Pancreas (tissue), 10 donors: ENCODE measurements at regions not wholly inside any gene's neighbourhood (a gene's known extent, or its start where the extent isn't known, plus 50 kb on each side); places are given as distances from the start of the nearest gene placed in this dataset.
"Not testable (repeated sequence)": the region's sequence is repeated elsewhere in the genome, so short reads cannot be mapped to it uniquely, and the experiment has no call there.

Experiments
- ATAC-seq, 4 donors: fragments of 200-7000 bp; cut with Tn5 transposase; one replicate each; pipeline versions ENCODE4 v1.8.0 to v1.9.1; 2020; ENCODE audit warnings: mild to moderate bottlenecking in 4 of 4, moderate library complexity in 4 of 4
- DNase-seq, 6 donors: peaks; one replicate each; pipeline ENCODE4 v3.0.0-alpha.2; 2020
- FAIRE-seq: peaks from 2 replicates; lab custom pipeline; 2012; peaks lifted over from hg19 to GRCh38; lab: Jason Lieb, UNC
- H3K27ac ChIP-seq, 4 donors: fragments of 200-600 bp; sonication (generic); 1 replicate in 3 of 4; 2 replicates in 1 of 4; pipeline versions ENCODE4 v1.5.0 to v1.8.0; 2020
- H3K27me3 ChIP-seq, 4 donors: fragments of 200-600 bp; one replicate each; pipeline ENCODE4 v1.8.0; 2021
- H3K36me3 ChIP-seq, 3 donors: fragments of 200-600 bp; sonication (generic) in 1 of 3; one replicate each; pipeline versions ENCODE4 v1.5.0 to v1.8.0; 2020 to 2021
- H3K4me1 ChIP-seq, 3 donors: fragments of 200-600 bp; one replicate each; pipeline ENCODE4 v1.8.0; 2021
- H3K4me3 ChIP-seq, 4 donors: fragments of 200-600 bp; sonication (generic) in 2 of 4; one replicate each; pipeline versions ENCODE4 v1.5.0 to v1.8.0; 2020 to 2021
- H3K9me3 ChIP-seq, 4 donors: fragments of 200-600 bp; one replicate each; pipeline ENCODE4 v1.8.0; 2021
- CTCF ChIP-seq, 4 donors: fragments of 200-600 bp; sonication (generic) in 3 of 4; IDR thresholded peaks; one replicate each; pipeline versions ENCODE4 v1.5.0 to v1.8.0; 2021; ENCODE audit warnings: antibody characterized with exemption in 4 of 4
- WGBS, 2 donors: extraction: QIAGEN DNeasy Blood & Tissue Kit; methylation state at CpG; one replicate each; pipeline ENCODE4 v1.1.7; 2013; 5-methylcytosine and 5-hydroxymethylcytosine counted together
- intact Hi-C, 3 donors: fragments of 100-400 bp; cut with DNase I; formaldehyde crosslinking; loops; one replicate each; pipeline versions ENCODE4 v1.11.1 to v1.14.2; 2022
- donor health status: healthy with polysubstance abuse.
- donor health status: DM: no; HTN: no; CAD: no; lungs with moderate emphysema.
- donor health status: DM: no; HTN: no; CAD: no.
- donor health status: control.
- donor health status: control.
- donor health status: Bipolar disorder and iron deficiency.
- donor health status: DM: yes; HTN: yes; CAD: no.
- donor health status: DM: no; HTN: no; CAD: no.
- donor health status: DM: no; HTN: no; CAD: no.
- donor health status: DM: yes; HTN: yes; CAD: no.

GRCh38 chr17:72191921-72192799 lies 71.3 kb downstream of the SOX9 start:
- no peak for TF ChIP-seq CTCF (IDR thresholded peaks at IDR 0.05)
- 75 to 82% methylated on average over 11 of the region's 11 CpGs for WGBS, 2 donors
- H3K4me1 ChIP-seq: no peaks in the 10 kb centered on the region
- H3K9me3 ChIP-seq: no peaks in the 10 kb centered on the region
- no peak overlapping the region for H3K4me3 ChIP-seq
- FAIRE-seq (no peak), DNase-seq (no peak), ATAC-seq (peak in 3 of 4 donors; percentile 36 to 57 (median 52))
- intact Hi-C loops: no loop called here
- no peaks in the 10 kb centered on the region for H3K36me3 ChIP-seq
- no peaks in the 10 kb centered on the region for H3K27me3 ChIP-seq
- H3K27ac ChIP-seq: no peak overlapping the region

- Histone ChIP-seq H3K27ac (no peak overlapping the region), H3K27me3 (no peaks in the 10 kb centered on the region), H3K36me3 (no peaks in the 10 kb centered on the region), H3K4me3 (no peak overlapping the region), H3K4me1 (no peaks in the 10 kb centered on the region), H3K9me3 (no peaks in the 10 kb centered on the region)
- TF ChIP-seq CTCF (IDR thresholded peaks at IDR 0.05): no peak
- DNase-seq (no peak), FAIRE-seq (no peak), ATAC-seq (peak in 1 of 4 donors; percentile 22)
- intact Hi-C loops: no loop called here
- WGBS, 2 donors: 71 to 85% methylated on average over 4 of the region's 4 CpGs
Measured at GRCh38 chr17:72192800-72193192, 72.0 kb downstream of the SOX9 start.

- 82 to 85% methylated on average over 10 of the region's 10 CpGs for WGBS, 2 donors
- DNase-seq: no peak
- no peak for TF ChIP-seq CTCF (IDR thresholded peaks at IDR 0.05)
- H3K9me3 ChIP-seq: no peaks in the 10 kb centered on the region
- no peak for FAIRE-seq
- H3K27me3 ChIP-seq: no peaks in the 10 kb centered on the region
- H3K36me3 ChIP-seq: no peaks in the 10 kb centered on the region
- intact Hi-C loops: no loop called here
- ATAC-seq: peak in 1 of 4 donors; percentile 23
- no peak overlapping the region for H3K4me3 ChIP-seq
- no peak overlapping the region for H3K27ac ChIP-seq
- no peaks in the 10 kb centered on the region for H3K4me1 ChIP-seq
Measured at GRCh38 chr17:72193391-72194106, 72.7 kb downstream of the SOX9 start.

- H3K4me3 ChIP-seq, H3K4me1 ChIP-seq, H3K9me3 ChIP-seq, DNase-seq, intact Hi-C loops, H3K36me3 ChIP-seq, FAIRE-seq, H3K27me3 ChIP-seq, H3K27ac ChIP-seq, ATAC-seq: not testable (repeated sequence)
- 94 to 97% methylated on average over 10 of the region's 10 CpGs for WGBS, 2 donors
Measured at GRCh38 chr17:72194107-72194440, 73.3 kb downstream of the SOX9 start.

GRCh38 chr17:72199256-72199655 lies 78.4 kb downstream of the SOX9 start:
- Histone ChIP-seq H3K36me3 (no peaks in the 10 kb centered on the region), H3K27me3 (no peaks in the 10 kb centered on the region), H3K4me1 (no peaks in the 10 kb centered on the region), H3K4me3 (no peak overlapping the region), H3K9me3 (no peaks in the 10 kb centered on the region), H3K27ac (no peak overlapping the region)
- no peak for DNase-seq
- intact Hi-C loops: no loop called here
- ATAC-seq: peak in 3 of 4 donors; percentile 27 to 46 (median 38)
- no peak for FAIRE-seq
- no peak for TF ChIP-seq CTCF (IDR thresholded peaks at IDR 0.05)
